ENCODE measurements at regions not wholly inside any gene's neighbourhood (a gene's known extent, or its start where the extent isn't known, plus 50 kb on each side); places are given as distances from the start of the nearest gene placed in this dataset.

GRCh38 chr21:25513810-25514209 lies 93.5 kb downstream of the MRPL39 start (continued):
- TF ChIP-seq CHD7 (IDR thresholded peaks at IDR 0.05; ENCODE audit: insufficient replicate concordance, low read length) (no peak), POLR2A (IDR thresholded peaks at IDR 0.05; ENCODE audit: control extremely low read depth in 1 of 2, low read depth in 2 of 2, low read length in 2 of 2) (no peak), EP300 (IDR thresholded peaks at IDR 0.05; ENCODE audit: borderline replicate concordance in 1 of 2, low read depth in 2 of 2, low read length in 2 of 2) (no peak), CBX8 (IDR thresholded peaks at IDR 0.05; ENCODE audit: borderline replicate concordance, low read depth, low read length) (no peak), NRF1 (IDR thresholded peaks at IDR 0.05; ENCODE audit: low read depth, low read length) (no peak), RXRA (IDR thresholded peaks at IDR 0.05; ENCODE audit: insufficient read depth, low read depth, low read length) (no peak), MAX (IDR thresholded peaks at IDR 0.05) (no peak), EGR1 (IDR thresholded peaks at IDR 0.05; ENCODE audit: borderline replicate concordance, low read depth, low read length) (no peak), GTF2F1 (IDR thresholded peaks at IDR 0.05; ENCODE audit: borderline replicate concordance, low read depth, low read length) (no peak)
